SJSA1 (cell line): ENCODE measurements at regions not wholly inside any gene's neighbourhood (a gene's known extent, or its start where the extent isn't known, plus 50 kb on each side); places are given as distances from the start of the nearest gene placed in this dataset.
A peak's percentile ranks its signal among the peaks of the same experiment; 100 is the strongest.

Experiments
- DNase-seq, 2 experiments: peaks; one replicate each; pipeline ENCODE4 v3.0.0-alpha.2; 2015 to 2020; ENCODE audit warnings: low spot score in 2 of 2, low read depth in 1 of 2
- H3K27ac ChIP-seq: fragments of 250-450 bp; sonication (Bioruptor Pico); 2 replicates; pipeline ENCODE4 v1.5.1; 2020; ENCODE audit warnings: mild to moderate bottlenecking, moderate library complexity
- H3K27me3 ChIP-seq: fragments of 250-450 bp; sonication (Bioruptor Pico); replicated peaks from 2 replicates; pipeline ENCODE4 v1.5.1; 2020; ENCODE audit warnings: mild to moderate bottlenecking, moderate library complexity
- H3K36me3 ChIP-seq: fragments of 250-450 bp; sonication (Bioruptor Pico); 2 replicates; pipeline ENCODE4 v1.5.1; 2020; ENCODE audit warnings: mild to moderate bottlenecking
- H3K4me1 ChIP-seq: fragments of 250-450 bp; sonication (Bioruptor Pico); replicated peaks from 2 replicates; pipeline ENCODE4 v1.6.1; 2021; ENCODE audit warnings: mild to moderate bottlenecking
- H3K4me3 ChIP-seq: fragments of 250-450 bp; sonication (Bioruptor Pico); 2 replicates; pipeline ENCODE4 v1.5.1; 2020; ENCODE audit warnings: mild to moderate bottlenecking
- H3K9me3 ChIP-seq: fragments of 250-450 bp; sonication (Bioruptor Pico); replicated peaks from 2 replicates; pipeline ENCODE4 v1.5.1; 2020; ENCODE audit warnings: mild to moderate bottlenecking

GRCh38 chr2:58930537-58930936 is 689.4 kb upstream of the FANCL start:
- H3K36me3 ChIP-seq, result no peaks in the 10 kb centered on the region
- H3K9me3 ChIP-seq, result no peaks in the 10 kb centered on the region
- no peak overlapping the region for H3K4me3 ChIP-seq
- H3K4me1 ChIP-seq, result peaks cover 6% of the 10 kb centered on the region; the same call in 1 of the 2 replicates
- H3K27ac ChIP-seq, result no peak overlapping the region
- no peak for DNase-seq
- H3K27me3 ChIP-seq, result no peaks in the 10 kb centered on the region

DNA sequence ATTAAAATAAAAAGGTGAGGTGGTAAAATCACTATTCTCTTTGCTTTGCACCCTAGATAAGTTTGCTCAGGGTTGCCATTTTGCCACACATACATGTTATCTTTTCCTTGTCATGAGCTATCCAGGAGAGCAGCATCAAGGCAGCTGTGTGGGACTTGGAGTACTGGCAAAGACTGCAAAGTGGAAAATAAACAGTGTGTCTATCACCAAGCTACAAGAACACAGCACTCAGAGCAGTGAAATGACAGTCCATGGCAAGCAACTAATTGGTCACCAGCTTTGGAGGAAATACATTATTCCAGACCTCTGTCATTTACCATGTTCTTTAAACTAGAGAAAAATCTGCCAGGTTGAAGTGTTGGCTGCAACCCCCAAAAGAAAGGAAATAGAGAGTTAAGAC is 687.8 kb upstream of the FANCL start:
- Histone ChIP-seq H3K4me3 (no peak overlapping the region), H3K27me3 (no peaks in the 10 kb centered on the region), H3K36me3 (no peaks in the 10 kb centered on the region), H3K27ac (no peak overlapping the region), H3K9me3 (no peaks in the 10 kb centered on the region), H3K4me1 (peaks cover 18% of the 10 kb centered on the region)
- no peak for DNase-seq

DNA sequence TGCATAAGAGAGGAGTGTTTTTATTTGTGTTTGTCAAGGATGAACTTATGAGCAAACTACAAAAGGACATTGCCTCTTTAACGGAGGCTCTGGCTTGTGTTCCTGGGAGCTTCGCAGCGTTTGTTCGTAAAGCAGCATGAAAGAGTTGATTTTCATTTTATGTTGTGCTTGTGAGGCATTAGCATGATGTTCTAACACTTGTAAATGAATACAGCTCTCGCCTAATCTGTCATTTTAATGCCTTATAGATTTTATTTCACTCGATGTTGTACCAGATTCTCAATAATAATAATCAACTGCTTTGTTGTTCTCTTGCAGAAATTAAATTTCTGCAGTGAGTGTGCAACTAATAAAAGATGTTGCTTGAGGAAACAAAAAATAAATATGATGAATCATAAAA is 687.3 kb upstream of the FANCL start:
- Histone ChIP-seq H3K27ac (no peak overlapping the region), H3K9me3 (no peaks in the 10 kb centered on the region), H3K4me3 (no peak overlapping the region), H3K36me3 (no peaks in the 10 kb centered on the region), H3K27me3 (no peaks in the 10 kb centered on the region), H3K4me1 (peaks cover 24% of the 10 kb centered on the region)
- DNase-seq, result no peak

DNA sequence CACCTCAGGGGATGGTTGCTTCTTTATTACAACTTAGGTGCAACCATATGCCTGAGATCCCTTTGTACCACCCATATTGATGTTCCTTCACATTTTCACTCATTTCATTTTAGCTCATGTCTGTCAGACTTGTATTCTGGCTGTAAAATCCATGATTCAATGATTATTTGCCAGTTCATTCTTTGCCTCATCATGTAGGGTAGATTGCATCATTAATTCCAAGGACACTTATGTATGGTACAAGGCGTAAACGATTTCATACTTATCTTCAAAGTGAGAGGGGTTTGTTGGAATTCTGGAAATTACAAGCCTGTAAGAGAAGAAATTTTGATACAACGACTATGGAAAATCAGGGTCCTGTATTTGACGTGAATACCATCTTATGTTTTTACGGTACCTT is 685.0 kb upstream of the FANCL start:
- no peak overlapping the region for H3K4me3 ChIP-seq
- DNase-seq, result no peak
- no peaks in the 10 kb centered on the region for H3K9me3 ChIP-seq
- no peaks in the 10 kb centered on the region for H3K27me3 ChIP-seq
- peaks cover 39% of the 10 kb centered on the region for H3K4me1 ChIP-seq
- no peaks in the 10 kb centered on the region for H3K36me3 ChIP-seq
- no peak overlapping the region for H3K27ac ChIP-seq

- Histone ChIP-seq H3K4me3 (no peak overlapping the region), H3K27me3 (no peaks in the 10 kb centered on the region), H3K27ac (no peak overlapping the region), H3K4me1 (peaks cover 41% of the 10 kb centered on the region), H3K36me3 (no peaks in the 10 kb centered on the region), H3K9me3 (no peaks in the 10 kb centered on the region)
- DNase-seq, result no peak
Measured at GRCh38 chr2:58925676-58926081, 684.6 kb upstream of the FANCL start.

GRCh38 chr2:58923869-58924268 is 682.7 kb upstream of the FANCL start:
- Histone ChIP-seq H3K4me3 (no peak overlapping the region), H3K4me1 (peaks cover 57% of the 10 kb centered on the region), H3K27ac (peak overlapping the region; percentile 66), H3K27me3 (no peaks in the 10 kb centered on the region), H3K36me3 (no peaks in the 10 kb centered on the region), H3K9me3 (no peaks in the 10 kb centered on the region)
- peak; percentile 80 to 86 for DNase-seq

- Histone ChIP-seq H3K27me3 (no peaks in the 10 kb centered on the region), H3K27ac (0 out of 2 replicates have a peak overlapping the region, but pooled peaks have one; percentile 24), H3K36me3 (no peaks in the 10 kb centered on the region), H3K9me3 (no peaks in the 10 kb centered on the region), H3K4me3 (no peak overlapping the region), H3K4me1 (peaks cover 66% of the 10 kb centered on the region)
- no peak for DNase-seq
Measured at GRCh38 chr2:58922245-58922644, 681.1 kb upstream of the FANCL start.

- no peak for DNase-seq
- Histone ChIP-seq H3K4me1 (peaks cover 66% of the 10 kb centered on the region), H3K27ac (0 out of 2 replicates have a peak overlapping the region, but pooled peaks have one; percentile 11), H3K36me3 (no peaks in the 10 kb centered on the region), H3K9me3 (no peaks in the 10 kb centered on the region), H3K4me3 (no peak overlapping the region), H3K27me3 (no peaks in the 10 kb centered on the region)
Measured at GRCh38 chr2:58921676-58922075, 680.6 kb upstream of the FANCL start.

- H3K36me3 ChIP-seq, result no peaks in the 10 kb centered on the region
- H3K9me3 ChIP-seq, result no peaks in the 10 kb centered on the region
- H3K4me1 ChIP-seq, result peaks cover 64% of the 10 kb centered on the region
- H3K4me3 ChIP-seq, result no peak overlapping the region
- no peaks in the 10 kb centered on the region for H3K27me3 ChIP-seq
- peak overlapping the region; percentile 90 for H3K27ac ChIP-seq
- DNase-seq, result peak in 1 of 2 experiments; percentile 59
Measured at GRCh38 chr2:58920001-58920400, 678.9 kb upstream of the FANCL start.

DNA sequence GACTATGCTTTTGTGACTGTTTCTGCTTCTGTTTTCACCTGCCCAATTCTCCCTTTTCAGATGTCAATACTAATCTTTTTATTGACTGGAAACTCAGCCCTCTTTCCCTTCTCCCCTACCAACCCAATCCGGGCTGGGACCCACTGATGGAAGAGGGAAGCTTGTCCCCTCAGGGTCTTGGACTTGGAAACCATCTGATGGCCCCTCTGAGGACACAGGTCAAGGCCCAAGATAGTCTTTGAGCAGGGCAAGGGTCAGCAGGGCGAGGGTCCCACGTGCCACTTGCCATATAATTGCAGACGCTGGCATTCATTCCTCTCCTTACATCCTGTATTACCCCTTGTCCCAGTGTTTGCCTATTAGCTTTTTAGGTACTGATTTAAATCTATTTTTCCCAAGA is 678.2 kb upstream of the FANCL start:
- peak overlapping the region; percentile 90 for H3K27ac ChIP-seq
- no peak for DNase-seq
- peaks cover 58% of the 10 kb centered on the region for H3K4me1 ChIP-seq
- no peaks in the 10 kb centered on the region for H3K9me3 ChIP-seq
- no peak overlapping the region for H3K4me3 ChIP-seq
- no peaks in the 10 kb centered on the region for H3K36me3 ChIP-seq
- H3K27me3 ChIP-seq, result no peaks in the 10 kb centered on the region

DNA sequence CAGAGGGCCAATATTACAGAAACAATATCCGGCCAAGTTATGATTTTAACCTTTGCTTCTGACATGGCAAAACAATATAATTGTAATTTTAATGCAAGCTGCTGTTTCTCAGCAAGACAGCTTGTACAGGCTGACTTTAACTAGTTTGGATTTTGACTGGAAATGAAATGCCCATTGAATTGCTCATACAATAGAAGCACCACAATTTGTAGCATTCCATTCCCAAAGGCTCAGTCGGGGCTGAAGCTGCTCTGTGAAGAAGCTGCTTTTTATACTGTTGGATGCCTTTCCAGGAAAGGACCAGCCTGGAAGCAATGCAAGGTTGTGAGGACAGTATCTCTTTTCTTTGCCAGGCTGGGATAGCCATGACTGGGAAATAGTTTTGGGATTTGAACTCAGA is 677.0 kb upstream of the FANCL start:
- H3K9me3 ChIP-seq, result no peaks in the 10 kb centered on the region
- H3K27me3 ChIP-seq, result no peaks in the 10 kb centered on the region
- DNase-seq, result peak; percentile 49 to 55
- peak overlapping the region; percentile 38 for H3K27ac ChIP-seq
- no peaks in the 10 kb centered on the region for H3K36me3 ChIP-seq
- H3K4me3 ChIP-seq, result no peak overlapping the region
- H3K4me1 ChIP-seq, result peaks cover 52% of the 10 kb centered on the region

GRCh38 chr2:58917596-58917995 is 676.5 kb upstream of the FANCL start:
- Histone ChIP-seq H3K4me1 (peaks cover 50% of the 10 kb centered on the region), H3K36me3 (no peaks in the 10 kb centered on the region), H3K4me3 (no peak overlapping the region), H3K27me3 (no peaks in the 10 kb centered on the region), H3K27ac (peak overlapping the region; percentile 32), H3K9me3 (no peaks in the 10 kb centered on the region)
- DNase-seq, result no peak

GRCh38 chr2:58916063-58916462 is 674.9 kb upstream of the FANCL start:
- H3K36me3 ChIP-seq, result no peaks in the 10 kb centered on the region
- H3K4me3 ChIP-seq, result no peak overlapping the region
- no peak overlapping the region for H3K27ac ChIP-seq
- no peaks in the 10 kb centered on the region for H3K27me3 ChIP-seq
- no peaks in the 10 kb centered on the region for H3K9me3 ChIP-seq
- H3K4me1 ChIP-seq, result peaks cover 40% of the 10 kb centered on the region
- DNase-seq, result no peak

- Histone ChIP-seq H3K9me3 (no peaks in the 10 kb centered on the region), H3K27me3 (no peaks in the 10 kb centered on the region), H3K4me1 (peaks cover 30% of the 10 kb centered on the region), H3K27ac (no peak overlapping the region), H3K36me3 (no peaks in the 10 kb centered on the region), H3K4me3 (no peak overlapping the region)
- no peak for DNase-seq
Measured at GRCh38 chr2:58914733-58915505, 673.8 kb upstream of the FANCL start.
